IPS-NIHi11 (cell line): ENCODE measurements at regions not wholly inside any gene's neighbourhood (a gene's known extent, or its start where the extent isn't known, plus 50 kb on each side); places are given as distances from the start of the nearest gene placed in this dataset.

Experiments
- DNase-seq: peaks from one replicate; pipeline ENCODE4 v3.0.0; 2012; ENCODE audit warnings: mixed read lengths, low spot score

DNA sequence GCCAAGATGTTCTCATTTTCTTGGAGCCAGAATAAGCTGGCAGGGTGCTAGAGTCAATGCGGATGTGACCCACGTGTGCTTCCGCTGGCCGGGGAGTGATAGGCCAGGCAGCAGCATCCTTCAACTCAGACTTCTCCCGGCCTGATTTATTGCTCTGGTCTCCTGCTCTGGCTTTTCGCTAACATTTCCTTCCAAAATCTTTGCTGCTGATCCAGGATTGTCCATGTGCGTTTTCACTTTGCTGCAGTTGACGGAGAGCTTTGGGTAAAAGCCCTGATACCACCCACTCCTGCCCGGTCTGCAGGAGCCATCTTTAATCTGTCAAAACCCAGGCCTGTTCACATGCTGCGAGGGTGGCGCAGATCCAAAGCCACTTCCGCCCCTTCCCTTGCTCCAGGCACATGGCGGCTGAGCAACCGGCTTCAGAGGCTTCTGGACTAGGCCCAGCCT is 106.8 kb downstream of the CYP26A1 start:
- no peak for DNase-seq

DNA sequence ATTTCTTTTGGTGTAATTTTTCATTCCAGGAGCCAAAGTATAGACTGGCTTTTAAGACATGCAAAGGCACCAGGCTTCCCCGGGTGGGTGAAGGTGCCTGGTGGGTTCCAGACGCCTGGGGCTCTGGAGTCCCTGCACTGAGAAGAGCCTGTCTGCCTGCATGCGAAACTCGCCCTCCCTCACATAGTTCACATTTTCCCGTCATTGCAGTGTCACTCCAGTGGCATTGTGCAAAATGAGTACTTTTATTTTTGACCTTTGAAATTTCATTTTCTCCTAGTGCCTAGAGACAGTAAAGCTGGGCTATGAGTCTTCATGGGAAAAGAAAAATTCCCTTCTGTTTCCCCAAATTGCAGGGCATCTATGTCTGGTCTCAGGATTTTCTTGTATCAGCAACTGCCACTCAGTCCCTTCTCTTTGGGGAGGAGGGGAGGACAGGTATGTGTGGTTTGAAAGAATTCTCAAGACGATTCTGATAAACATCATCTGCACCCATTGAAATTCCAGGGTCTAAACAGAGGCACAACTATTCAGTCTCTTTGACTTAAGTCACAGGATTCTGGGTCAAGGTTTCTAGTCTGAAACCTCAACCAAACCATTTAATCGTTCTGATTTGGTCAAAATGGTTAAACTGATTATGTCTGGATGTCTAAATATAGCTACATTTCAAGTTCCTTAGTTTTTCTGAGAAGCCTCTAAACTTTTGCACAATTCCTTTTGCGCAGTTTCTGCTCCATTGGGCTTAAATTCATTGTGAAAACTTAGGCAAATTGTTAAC is 107.8 kb downstream of the CYP26A1 start:
- no peak for DNase-seq

DNA sequence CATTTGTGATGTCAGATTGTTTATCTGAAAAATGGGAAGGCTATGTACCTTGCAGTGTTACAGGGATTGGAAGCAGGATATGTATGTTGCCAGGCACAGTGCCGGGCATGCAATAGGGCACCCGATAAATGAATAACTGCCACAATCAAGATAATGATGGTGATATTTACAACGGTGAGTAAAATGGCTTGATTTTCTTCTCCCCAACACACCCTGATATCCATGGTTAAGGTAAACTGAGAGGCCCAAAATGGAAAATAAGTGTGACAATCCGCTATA is 108.3 kb downstream of the CYP26A1 start:
- no peak for DNase-seq

DNA sequence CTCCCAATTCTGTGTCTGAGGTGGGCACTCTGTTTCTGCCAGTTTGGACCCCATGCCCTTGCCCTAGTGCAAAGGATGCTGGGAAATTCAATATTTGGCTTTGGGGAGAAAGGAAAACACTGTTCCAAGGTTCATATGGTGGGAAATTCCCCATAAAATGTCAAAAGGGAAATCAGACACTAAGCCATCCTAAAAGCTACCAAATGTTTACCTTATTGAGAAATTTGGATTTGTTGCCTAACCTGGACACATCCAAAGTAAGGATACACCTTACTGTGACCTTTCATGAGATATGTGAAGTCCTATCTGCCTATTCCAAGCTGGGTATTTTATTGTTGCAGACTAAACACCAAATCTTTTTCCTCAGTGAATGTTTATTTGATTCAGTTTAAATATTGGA is 109.1 kb downstream of the CYP26A1 start:
- DNase-seq = no peak

DNA sequence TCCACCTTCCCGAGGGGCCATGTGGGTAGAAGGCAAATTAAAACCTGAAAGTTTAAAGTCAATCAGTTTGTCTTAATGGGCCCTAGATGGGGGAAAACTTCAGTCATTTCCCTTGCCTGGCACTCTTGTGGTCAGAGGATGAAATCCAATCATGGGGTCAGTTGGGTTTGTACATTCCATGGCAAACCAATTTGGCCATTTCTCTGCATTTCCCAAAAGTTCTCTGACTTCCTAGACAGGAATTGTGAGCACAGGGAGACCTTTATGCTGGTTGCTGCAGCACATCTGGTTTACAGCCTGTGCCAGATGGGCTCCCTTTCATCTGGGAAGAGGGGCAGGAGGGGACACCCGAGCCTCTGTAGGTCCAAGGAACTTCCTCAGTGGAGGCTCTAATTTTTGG is 113.0 kb downstream of the CYP26A1 start:
- DNase-seq = no peak

DNA sequence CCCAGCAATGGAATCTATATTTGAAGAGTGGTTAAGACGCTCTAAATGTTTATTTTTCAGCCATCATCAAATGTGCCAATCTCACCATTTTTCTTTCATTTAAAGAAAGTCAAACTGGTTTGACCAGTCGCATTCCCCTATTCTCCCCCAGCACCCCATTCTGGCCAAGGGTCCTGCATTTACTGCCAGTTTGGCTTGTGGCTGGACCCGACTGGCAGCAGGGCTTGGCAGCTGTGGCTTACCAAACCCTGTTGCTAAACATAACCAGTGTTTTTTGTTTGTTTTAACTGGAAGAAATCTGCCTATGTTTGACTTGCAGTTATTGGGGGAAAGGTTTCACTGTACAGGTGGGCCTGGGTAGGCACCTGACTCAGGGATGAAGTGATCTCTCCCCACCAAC is 116.3 kb downstream of the CYP26A1 start:
- no peak for DNase-seq

DNA sequence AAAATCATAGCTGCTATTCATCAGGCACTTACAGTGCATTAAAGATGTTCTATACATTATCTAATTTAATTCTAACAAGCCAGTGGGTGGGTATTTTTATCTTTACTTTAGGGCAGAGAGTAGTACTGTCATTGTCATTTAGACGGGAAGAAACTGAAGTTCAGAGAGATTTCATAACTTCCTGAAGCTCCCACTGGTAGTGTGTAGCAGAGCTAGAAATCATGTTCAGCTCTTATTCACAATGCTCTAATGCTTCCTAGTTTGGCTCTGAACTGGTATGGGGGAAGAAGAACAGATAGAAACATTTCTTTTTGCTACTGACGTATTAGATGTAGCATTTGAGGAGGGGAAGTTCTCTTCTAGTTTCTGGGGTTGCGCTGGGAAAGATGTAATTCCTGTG is 116.7 kb downstream of the CYP26A1 start:
- DNase-seq = no peak

DNA sequence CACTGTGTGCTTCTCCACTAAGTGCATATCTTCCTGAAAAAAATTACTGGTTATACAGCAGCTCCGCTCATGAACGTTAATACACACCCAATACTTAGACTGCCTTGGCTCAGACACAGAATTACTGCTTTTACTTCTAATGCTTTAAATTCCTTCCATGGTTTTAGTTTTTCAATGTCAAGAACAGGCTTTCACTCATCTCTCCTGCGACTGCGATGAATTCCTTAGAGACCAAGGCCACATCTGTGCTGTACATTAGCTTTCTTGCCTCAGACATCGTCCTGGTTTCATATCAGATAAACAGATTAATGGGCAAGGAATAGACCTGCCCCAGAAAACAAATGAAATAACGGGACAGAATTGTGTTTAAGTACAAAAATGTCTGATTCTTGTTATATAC is 120.2 kb downstream of the CYP26A1 start:
- DNase-seq = no peak

DNA sequence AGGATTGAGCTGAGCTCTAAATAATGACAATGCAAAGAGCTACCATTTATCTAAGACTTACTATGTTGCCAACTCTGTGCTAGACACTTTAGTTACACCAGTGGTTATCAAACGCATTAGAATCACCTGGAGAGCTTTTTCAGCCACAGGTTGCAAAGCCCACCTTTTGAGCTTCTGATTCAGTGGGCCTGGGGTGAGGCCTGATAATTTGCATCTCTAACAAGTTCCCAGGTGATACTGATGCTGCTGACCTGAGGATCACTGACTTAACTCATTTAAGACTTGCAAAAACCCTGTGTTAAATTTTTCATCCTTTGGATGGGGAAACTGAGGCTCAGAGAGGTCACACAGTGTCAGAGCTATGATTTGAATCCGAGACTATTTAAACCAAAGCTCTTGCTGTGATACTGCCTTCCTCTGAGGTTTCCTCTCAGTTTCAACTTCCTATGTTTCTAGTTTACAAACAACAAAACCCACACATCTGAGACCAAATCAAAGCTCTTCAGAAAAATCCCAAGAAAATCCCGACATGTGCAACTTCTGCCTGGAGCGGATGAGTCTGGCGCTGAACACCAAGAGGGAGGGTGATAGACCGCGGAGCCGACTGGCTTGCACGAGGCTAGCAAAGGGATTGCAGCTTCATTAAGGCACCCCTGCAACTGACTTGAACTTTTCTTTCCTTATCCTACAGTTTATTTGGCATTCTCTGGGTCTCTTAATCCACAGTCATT is 124.9 kb downstream of the CYP26A1 start:
- DNase-seq = no peak

DNA sequence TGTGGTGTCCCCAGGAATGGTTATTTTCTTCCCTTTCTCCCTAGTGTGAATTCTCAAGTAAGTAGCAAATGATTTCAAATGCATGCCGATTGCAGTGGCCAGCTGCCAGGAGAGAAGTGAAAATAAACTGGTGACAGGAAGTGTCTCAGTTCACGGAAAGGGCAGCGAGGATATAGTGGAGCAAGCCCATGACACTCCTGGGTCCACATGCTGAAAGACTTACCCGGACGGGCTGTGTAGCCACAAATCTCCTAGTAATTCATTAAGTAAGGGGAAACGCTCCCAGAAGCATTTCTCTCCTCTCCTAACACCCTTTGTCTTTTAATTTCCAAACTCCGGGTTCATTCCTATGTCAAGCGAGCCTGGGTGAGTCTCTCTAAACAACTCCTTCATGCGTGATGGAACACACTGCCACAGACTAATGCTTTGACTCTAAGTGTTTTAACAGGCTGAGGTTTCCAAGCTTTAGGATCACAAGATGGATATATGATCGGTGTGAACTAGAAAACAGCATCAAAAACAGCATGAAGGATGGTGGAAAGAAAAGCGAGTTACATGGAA is 125.6 kb downstream of the CYP26A1 start:
- no peak for DNase-seq

DNA sequence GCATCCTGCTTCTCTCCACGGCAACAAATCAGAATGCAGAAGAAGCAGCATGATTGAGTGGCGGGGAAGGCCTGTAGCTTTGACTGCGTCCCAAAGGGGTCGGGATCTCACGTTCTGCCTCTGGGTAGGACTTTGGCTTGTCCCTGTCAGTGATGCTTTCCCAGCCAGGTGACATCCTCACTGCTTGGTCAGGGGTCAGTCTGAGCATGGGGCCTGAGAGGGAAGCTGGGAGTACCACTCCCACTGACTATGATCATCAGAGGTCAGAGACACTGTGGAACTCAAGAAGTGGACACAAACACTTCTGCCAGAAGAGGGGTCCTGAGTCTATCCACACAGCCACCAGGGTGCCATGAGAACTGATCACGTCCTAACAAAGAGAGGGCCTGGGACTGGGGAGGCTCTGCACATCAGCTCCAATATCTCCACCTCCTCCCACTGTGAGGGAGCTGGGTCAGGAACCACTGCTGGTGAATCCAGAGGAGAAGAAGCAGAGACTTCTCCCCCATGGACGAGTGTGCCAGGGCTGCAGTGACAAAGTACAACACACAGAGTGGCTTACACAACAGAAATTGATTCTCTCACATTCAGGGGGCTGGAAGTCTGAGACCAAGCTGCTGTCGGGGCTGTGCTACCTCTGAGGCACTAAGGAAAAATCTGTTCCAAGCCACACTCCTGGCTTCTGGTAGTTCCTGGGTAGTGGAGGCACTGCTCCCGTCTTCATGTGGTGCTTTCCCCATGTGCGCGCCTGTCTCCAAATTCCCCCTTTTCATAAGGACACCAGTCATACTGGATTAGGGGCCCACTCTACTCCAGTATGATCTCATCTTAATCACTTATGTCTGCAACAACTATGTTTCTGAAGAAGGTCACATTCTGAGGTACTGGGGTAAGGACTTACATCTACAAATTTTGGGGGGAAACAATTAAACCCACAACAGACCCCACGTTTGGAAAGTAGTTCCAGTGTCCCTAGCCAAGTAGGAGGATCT is 131.1 kb downstream of the CYP26A1 start:
- DNase-seq = no peak

DNA sequence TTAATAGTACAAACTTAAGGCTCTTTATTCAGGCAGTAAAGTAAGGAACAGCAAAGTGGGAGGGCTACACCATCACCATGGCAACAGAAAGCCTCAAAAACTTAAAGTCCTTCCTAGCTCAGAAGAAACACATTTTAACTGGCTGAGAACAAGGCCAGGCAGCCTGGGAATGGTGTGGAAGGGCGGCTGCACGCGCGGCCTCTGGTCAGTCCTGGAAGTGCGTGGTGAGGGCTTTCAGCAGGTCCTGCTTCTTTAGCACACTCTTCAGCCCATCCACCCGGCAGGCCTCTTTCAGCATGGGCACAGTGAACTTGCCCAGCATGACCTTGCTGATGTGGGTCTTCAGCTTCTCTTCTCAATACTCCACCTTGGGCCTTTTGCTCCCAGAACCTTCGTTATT is 133.0 kb downstream of the CYP26A1 start:
- DNase-seq = peak; percentile 73

DNA sequence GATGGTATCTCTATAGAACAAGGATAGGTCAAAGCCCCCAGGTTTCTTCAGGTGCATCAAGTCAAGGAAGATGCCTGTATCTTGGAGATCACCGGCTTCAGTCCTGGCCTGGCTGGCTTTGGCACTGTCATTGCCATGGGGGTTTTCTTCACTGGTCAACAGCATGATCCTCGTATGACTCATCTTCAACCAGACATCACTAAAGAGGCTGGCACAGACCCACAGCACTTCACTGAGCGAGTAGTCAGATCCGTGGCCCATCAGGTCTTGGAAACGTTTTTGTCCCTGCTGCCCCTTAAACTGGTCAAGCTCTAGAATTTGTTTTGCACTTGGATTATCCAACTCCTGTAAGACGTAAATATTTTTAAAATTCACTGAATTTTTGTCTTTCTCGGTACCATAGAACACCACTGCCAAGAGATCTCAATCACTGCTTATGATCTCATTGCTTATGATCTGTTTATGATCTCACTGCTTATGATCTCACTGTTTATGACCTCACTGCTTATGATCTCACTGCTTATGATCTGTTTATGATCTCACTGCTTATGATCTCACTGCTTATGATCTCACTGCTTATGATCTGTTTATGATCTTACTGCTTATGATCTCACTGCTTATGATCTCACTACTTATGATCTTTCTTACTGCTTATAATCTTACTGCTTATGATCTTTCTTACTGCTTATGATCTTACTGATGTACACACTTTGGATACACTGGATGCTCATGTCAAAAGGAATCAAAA is 135.2 kb downstream of the CYP26A1 start:
- DNase-seq = no peak

DNA sequence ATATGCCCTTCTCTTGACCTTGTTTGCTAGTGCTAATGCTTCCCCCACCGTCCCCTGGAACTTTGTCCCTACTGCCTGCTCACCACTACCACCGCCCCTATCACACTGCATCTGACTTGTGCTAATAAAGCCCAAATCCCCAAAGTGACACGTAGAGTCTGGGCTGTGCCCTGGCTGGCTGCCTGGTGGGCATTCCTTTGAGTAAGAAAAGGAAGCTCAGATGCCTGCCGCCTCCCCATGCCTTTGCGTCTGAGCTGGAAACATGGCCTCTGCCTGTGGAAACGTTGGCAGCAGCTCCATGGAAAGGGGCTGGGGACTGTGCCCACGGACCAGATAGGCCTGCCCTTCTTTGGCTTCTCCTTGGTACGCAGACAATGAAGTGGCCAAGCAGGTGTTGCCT is 138.3 kb downstream of the CYP26A1 start:
- DNase-seq = no peak

DNA sequence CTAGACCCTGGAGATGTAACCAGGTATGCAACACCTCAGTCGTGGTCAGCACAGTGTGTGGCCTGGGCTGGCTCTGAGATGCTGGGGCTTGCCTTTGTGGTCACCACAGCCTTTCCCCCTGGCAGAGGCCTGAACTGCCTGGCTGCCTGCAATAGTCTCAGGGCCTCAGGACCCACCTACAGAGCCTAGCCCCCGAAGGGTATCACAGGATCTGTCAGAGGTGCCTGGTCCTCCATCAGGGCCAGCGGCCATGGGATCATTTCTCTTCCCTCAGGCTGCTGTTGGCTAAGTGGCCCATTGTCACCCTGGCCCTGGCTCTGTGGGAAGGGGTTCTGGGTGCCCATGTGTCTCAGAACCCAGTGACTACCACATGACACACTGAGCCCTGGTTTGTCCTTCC is 141.6 kb downstream of the CYP26A1 start:
- DNase-seq = no peak

DNA sequence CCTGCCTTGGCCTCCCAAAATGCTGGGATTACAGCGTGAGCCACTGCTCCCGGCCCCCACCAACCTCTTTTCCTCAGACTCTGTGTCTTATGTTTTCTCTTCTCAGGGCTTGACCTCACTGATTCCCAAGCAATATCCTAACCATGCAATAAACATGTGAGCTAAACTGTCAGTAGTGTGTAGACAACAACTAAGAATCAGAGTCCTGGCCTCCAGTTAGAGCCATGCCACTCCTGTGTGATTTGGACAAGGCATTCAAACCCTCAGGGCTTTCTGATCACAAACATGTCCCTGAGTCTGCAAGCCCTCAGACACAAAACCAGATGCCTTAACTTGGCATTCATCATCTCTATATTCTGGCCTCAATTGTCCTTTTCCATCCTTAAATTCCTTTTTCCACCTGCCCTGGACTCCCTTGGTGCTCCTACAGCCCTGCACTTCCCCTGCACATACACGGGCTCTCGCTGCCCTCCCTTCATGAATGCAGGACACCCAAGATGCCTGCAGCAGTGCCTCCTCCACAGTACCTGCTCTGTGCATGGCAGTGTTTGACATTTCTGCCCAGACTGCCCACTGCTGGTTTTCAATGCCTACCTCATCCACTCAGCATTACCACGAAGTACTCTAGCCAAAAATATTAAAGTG is 142.8 kb downstream of the CYP26A1 start:
- no peak for DNase-seq

DNA sequence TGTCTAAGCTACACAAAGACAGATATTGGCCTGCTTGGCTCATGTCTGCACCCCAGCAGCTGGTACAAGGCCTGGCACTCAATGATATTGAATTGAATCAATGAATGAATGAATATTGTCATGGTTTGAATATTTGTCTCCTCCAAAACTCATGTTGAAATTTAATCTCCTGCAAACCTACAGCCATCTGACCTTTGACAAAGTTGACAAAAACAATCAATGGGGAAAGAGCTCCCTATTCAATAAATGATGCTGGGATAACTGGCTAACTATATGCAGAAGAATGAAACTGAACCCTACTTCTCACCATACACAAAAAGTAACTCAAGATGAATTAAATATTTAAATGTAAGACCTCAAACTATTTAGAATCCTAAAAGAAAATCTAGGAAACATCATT is 144.7 kb downstream of the CYP26A1 start:
- no peak for DNase-seq

DNA sequence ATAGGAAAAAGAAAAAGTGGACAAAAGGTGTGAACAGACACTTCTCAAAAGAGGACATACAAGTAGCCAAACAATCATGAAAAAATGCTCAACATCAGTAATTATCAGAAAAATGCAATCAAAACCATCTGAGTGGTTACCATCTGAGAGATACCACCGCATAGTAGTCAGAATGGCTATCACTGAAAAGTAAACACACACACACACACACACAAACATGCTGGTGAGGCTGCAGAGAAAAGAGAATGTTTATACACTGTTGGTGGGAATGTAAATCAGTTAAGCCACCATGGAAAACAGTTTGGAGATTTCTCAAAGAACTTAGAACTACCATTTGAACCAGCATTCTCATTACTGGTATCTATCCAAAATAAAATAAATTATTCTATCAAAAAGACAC is 145.7 kb downstream of the CYP26A1 start:
- no peak for DNase-seq

DNA sequence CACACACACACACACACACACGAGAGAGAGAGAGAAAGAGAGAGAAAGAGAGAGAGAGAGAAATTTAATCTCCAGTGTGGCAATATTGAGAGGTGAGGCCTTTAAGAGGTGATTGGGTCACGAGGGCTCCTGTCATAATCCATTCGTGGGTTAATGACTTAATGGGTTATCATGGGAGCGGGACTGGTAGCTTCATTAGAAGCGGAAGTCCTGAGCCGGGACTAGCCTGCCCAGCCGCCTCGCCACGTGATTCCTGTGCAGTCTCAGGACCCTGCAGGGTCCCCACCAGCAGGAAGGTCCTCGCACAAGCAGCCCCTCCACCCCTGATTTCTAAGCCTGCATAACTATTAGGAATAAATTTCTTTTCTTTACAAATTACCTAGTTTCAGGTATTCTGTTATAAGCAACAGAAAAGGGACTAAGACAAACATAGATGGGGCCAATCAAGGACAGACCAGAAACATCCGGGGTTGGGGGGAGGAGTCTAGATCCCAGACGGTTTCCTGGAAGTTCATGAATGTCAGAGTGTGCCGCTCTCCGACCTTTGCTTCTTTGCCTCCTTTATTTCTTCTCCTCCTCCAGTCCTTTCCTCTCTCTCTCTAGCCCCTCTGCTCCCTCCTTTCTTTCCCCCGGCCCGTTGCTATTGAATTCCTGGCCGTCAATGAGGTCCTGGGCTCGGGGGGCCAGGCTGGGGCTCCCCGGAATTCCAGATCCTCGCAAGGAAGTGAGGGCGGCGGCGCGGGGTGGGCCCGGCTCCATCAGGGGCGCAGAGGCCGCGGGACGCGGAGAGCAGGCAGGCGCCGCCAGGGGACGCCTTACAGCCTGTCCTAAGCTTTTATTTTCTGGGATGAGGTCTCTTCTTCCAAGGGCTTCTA is 146.8 kb downstream of the CYP26A1 start:
- peak; percentile 52 for DNase-seq

DNA sequence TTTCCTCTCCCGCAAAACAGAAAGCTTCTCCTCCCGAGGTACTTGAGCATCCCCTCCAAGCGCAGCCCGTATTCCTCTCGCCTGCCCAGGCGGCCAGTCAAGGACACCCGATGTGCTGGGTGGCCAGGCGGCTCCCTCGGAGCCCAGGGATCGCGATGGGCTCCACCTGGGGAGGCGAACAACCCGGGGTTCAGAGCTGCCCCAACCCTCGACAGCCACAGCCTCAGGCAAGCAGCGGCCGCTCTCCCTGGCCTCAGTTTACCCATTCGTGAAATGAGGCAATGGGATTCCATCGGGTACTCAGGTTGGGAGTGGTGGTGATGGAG is 147.4 kb downstream of the CYP26A1 start:
- DNase-seq = no peak
